Breast epithelium (tissue), 4 donors: ENCODE measurements at regions not wholly inside any gene's neighbourhood (a gene's known extent, or its start where the extent isn't known, plus 50 kb on each side); places are given as distances from the start of the nearest gene placed in this dataset.

Experiments used
- DNase-seq, 2 donors: peaks; one replicate each; pipeline ENCODE4 v3.0.0-alpha.2; 2019; ENCODE audit warnings: low spot score in 2 of 2
- H3K27ac ChIP-seq, 2 donors: fragments of 200-600 bp; sonication (generic) in 1 of 2; one replicate each; pipeline ENCODE4 v1.5.1; 2016 to 2019; ENCODE audit warnings: mild to moderate bottlenecking in 1 of 2
- H3K27me3 ChIP-seq, 2 donors: fragments of 200-600 bp; sonication (generic) in 1 of 2; one replicate each; pipeline versions ENCODE4 v1.5.1 to v1.6.0; 2017 to 2019; ENCODE audit warnings: control low read depth in 1 of 2, mild to moderate bottlenecking in 1 of 2
- H3K36me3 ChIP-seq: fragments of 200-600 bp; one replicate; pipeline ENCODE4 v1.5.1; 2019
- H3K4me1 ChIP-seq, 2 donors: fragments of 200-600 bp; sonication (generic); one replicate each; pipeline ENCODE4 v1.5.1; 2016 to 2019; ENCODE audit warnings: control low read depth in 1 of 2
- H3K4me3 ChIP-seq, 3 donors: fragments of 200-600 bp; sonication (generic); 1 replicate in 2 of 3; 2 replicates in 1 of 3; pipeline ENCODE4 v1.5.1; 2016 to 2019; ENCODE audit warnings: mild to moderate bottlenecking in 3 of 3, moderate library complexity in 2 of 3
- H3K9me3 ChIP-seq, 2 donors: fragments of 200-600 bp; sonication (generic) in 1 of 2; one replicate each; pipeline ENCODE4 v1.5.1; 2016 to 2019; ENCODE audit warnings: control low read depth in 1 of 2
- POLR2A ChIP-seq: fragments of 450-650 bp; IDR thresholded peaks from one replicate; pipeline ENCODE4 v1.6.1; 2016; ENCODE audit warnings: antibody characterized with exemption, mild to moderate bottlenecking, moderate library complexity
- POLR2AphosphoS5 ChIP-seq, 3 donors: sonication (generic); formaldehyde crosslinking; IDR thresholded peaks; one replicate each; pipeline ENCODE4 v1.6.1; 2017; ENCODE audit warnings: antibody characterized with exemption in 3 of 3
- intact Hi-C: fragments of 100-400 bp; cut with DNase I; formaldehyde crosslinking; loops from one replicate; pipeline ENCODE4 v1.15.1; 2023; ENCODE audit warnings: low total_unique reads
- TF ChIP-seq, protein P1 (sequence below), 3 donors: fragments of 450-650 bp; IDR thresholded peaks; one replicate each; pipeline ENCODE4 v1.5.1; 2016 to 2017; ENCODE audit warnings: antibody characterized with exemption in 3 of 3, mild to moderate bottlenecking in 3 of 3, moderate library complexity in 3 of 3

DNA sequence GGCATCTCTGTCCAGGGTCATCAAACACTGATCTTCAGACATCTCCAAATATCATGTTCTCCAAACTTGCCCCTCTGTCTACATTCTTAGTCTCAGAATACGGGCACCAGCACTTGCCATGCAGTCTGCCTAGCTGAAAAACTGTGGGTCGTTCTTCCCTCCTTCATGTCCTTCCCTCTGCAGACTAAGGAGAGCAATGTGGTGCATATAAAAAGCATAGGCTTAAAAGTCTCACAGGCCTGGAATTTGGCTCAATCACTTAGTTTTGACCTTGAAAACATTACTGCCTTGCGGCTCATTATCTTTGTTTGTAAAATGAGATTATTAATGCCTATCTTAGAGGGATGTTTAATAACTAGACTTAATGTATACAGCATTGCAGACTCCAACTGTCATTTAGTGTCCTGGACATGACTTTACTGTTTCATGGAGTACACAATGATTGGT is 362.8 kb downstream of the NPR3 start:
- TF ChIP-seq POLR2A, result no peak
- TF ChIP-seq POLR2AphosphoS5 (IDR thresholded peaks at IDR 0.05), result no peak
- TF ChIP-seq, protein P1, sequence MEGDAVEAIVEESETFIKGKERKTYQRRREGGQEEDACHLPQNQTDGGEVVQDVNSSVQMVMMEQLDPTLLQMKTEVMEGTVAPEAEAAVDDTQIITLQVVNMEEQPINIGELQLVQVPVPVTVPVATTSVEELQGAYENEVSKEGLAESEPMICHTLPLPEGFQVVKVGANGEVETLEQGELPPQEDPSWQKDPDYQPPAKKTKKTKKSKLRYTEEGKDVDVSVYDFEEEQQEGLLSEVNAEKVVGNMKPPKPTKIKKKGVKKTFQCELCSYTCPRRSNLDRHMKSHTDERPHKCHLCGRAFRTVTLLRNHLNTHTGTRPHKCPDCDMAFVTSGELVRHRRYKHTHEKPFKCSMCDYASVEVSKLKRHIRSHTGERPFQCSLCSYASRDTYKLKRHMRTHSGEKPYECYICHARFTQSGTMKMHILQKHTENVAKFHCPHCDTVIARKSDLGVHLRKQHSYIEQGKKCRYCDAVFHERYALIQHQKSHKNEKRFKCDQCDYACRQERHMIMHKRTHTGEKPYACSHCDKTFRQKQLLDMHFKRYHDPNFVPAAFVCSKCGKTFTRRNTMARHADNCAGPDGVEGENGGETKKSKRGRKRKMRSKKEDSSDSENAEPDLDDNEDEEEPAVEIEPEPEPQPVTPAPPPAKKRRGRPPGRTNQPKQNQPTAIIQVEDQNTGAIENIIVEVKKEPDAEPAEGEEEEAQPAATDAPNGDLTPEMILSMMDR (IDR thresholded peaks at IDR 0.05), result no peak
- no peak overlapping the region for H3K4me3 ChIP-seq
- no peak for DNase-seq
- H3K27ac ChIP-seq, result no peak overlapping the region
- no peaks in the 10 kb centered on the region for H3K9me3 ChIP-seq
- no peaks in the 10 kb centered on the region for H3K36me3 ChIP-seq
- no peaks in the 10 kb centered on the region for H3K4me1 ChIP-seq
- no peaks in the 10 kb centered on the region for H3K27me3 ChIP-seq
- intact Hi-C loops, result loop anchor here (2.0 kb wide), 1 partner anchor 61 kb away; no protein-coding TSS in a partner anchor

DNA sequence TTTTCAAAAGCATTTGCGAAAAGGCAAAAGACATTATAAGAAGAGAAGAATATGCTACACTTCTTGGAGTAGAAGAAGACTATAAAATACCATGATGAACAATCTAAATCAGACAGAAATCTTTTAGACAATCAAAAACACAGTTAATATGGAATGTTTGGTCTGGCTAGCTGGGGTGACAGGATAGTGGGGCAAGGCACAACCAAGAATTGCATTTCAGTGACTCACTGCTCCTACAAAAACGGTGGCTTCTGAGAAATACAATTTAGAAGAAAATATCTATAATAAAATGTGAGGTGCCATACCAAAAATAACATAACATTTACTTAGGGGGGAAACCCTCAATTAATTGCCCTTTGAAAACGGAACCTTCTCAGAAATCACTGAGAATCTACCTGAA is 363.4 kb downstream of the NPR3 start:
- TF ChIP-seq, protein P1 (IDR thresholded peaks at IDR 0.05), result no peak
- TF ChIP-seq POLR2A (no peak), POLR2AphosphoS5 (IDR thresholded peaks at IDR 0.05) (no peak)
- intact Hi-C loops, result no loop called here
- no peak for DNase-seq

DNA sequence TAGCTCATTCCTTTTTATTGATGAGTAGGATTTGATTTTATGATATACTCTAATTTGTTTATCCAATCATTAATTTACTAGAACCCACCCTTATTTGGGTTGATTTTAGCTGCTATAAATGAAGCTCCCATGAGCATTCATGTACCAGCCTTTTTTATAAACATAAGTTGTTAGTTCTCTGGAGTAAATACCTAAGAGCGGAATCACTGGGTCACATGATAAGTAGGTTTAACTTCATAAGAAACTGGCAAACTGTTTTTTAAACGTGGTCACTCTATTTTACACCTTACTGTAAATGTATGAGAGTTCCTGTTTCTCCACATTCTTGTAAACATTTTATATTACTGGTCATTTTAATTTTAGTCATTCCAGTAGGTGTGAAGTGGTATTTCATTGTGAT is 364.6 kb downstream of the NPR3 start:
- H3K27me3 ChIP-seq, result no peaks in the 10 kb centered on the region
- H3K4me3 ChIP-seq, result no peak overlapping the region
- H3K27ac ChIP-seq, result no peak overlapping the region
- H3K36me3 ChIP-seq, result no peaks in the 10 kb centered on the region
- TF ChIP-seq, protein P1 (IDR thresholded peaks at IDR 0.05), result no peak
- TF ChIP-seq POLR2A (no peak), POLR2AphosphoS5 (IDR thresholded peaks at IDR 0.05) (no peak)
- no peaks in the 10 kb centered on the region for H3K9me3 ChIP-seq
- no peaks in the 10 kb centered on the region for H3K4me1 ChIP-seq
- DNase-seq, result no peak
- intact Hi-C loops, result no loop called here

More for the DNA sequence above, 363.4 kb downstream of the NPR3 start:
- H3K4me1 ChIP-seq, result no peaks in the 10 kb centered on the region
- H3K4me3 ChIP-seq, result no peak overlapping the region
- H3K36me3 ChIP-seq, result no peaks in the 10 kb centered on the region
- H3K27ac ChIP-seq, result no peak overlapping the region
- no peaks in the 10 kb centered on the region for H3K27me3 ChIP-seq
- H3K9me3 ChIP-seq, result no peaks in the 10 kb centered on the region

DNA sequence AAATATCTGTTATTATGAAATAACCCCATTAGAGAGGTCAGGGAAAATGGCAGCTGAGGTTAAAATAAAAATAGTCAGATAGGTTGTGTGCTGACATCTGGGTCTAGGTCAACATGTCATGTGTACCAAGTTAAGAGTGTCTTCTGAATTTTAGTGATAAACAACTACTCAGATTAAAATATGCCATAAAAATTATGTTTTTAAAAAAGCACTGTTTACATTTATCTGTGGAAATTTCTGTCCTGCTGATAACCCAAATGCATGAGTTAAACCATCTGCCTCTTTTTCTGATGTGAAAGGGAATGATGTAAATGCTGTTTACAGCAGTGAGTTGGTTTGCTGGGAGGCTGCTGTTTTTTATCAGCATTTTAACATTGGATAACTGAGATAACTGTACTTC is 361.2 kb upstream of the TARS1 start:
- Histone ChIP-seq H3K9me3 (no peaks in the 10 kb centered on the region), H3K27ac (no peak overlapping the region), H3K4me3 (no peak overlapping the region), H3K36me3 (no peaks in the 10 kb centered on the region), H3K4me1 (no peaks in the 10 kb centered on the region), H3K27me3 (no peaks in the 10 kb centered on the region)
- intact Hi-C loops, result no loop called here
- DNase-seq, result no peak
- TF ChIP-seq POLR2AphosphoS5 (IDR thresholded peaks at IDR 0.05) (no peak), POLR2A (no peak)
- TF ChIP-seq, protein P1 (IDR thresholded peaks at IDR 0.05), result no peak

DNA sequence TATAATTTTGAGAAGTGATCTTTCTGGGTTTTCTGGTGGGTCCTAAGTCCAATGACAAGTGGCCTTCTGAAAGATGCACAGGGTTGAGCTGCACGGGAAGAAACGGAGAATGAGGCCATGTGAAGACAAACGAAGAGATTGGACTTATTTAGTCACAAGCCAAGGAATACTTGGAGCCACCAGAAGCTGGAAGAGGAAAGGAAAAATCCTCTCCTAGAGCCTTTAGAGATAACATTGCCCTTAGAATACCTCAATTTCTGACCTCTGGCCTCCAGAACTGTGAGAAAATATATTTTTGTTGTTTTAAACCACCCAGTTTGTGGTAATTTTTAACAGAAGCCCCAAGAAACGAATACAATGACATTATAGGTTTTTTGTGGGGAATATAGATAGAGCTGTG is 360.5 kb upstream of the TARS1 start:
- H3K27ac ChIP-seq, result no peak overlapping the region
- intact Hi-C loops, result no loop called here

More for the DNA sequence above, 360.5 kb upstream of the TARS1 start:
- Histone ChIP-seq H3K27me3 (no peaks in the 10 kb centered on the region), H3K9me3 (no peaks in the 10 kb centered on the region), H3K4me3 (no peak overlapping the region), H3K36me3 (no peaks in the 10 kb centered on the region), H3K4me1 (no peaks in the 10 kb centered on the region)
- TF ChIP-seq, protein P1 (IDR thresholded peaks at IDR 0.05), result no peak
- no peak for TF ChIP-seq POLR2A
- TF ChIP-seq POLR2AphosphoS5 (IDR thresholded peaks at IDR 0.05), result no peak
- DNase-seq, result no peak
